HG03135 (cell line): ENCODE measurements at regions not wholly inside any gene's neighbourhood (a gene's known extent, or its start where the extent isn't known, plus 50 kb on each side); places are given as distances from the start of the nearest gene placed in this dataset.

ENCODE experiments used
- ATAC-seq: cut with Tn5 transposase; IDR thresholded peaks from one replicate; pipeline ENCODE4 v1.9.1; 2021; ENCODE audit warnings: mild to moderate bottlenecking, moderate library complexity; ENCODE audit not compliant: unreplicated experiment

- no peak for ATAC-seq
Observed at GRCh38 chr5:40416098-40416497, 263.6 kb upstream of the PTGER4 start.

GRCh38 chr5:40414922-40415321 is 264.8 kb upstream of the PTGER4 start:
- ATAC-seq = no peak

GRCh38 chr5:40413743-40414142 is 266.0 kb upstream of the PTGER4 start:
- no peak for ATAC-seq

- ATAC-seq = no peak
Observed at GRCh38 chr5:40412771-40413170, 266.9 kb upstream of the PTGER4 start.

- no peak for ATAC-seq
Observed at GRCh38 chr5:40410964-40411635, 268.6 kb upstream of the PTGER4 start.

- ATAC-seq = no peak
Observed at GRCh38 chr5:40410231-40410861, 269.4 kb upstream of the PTGER4 start.

- ATAC-seq = no peak
Observed at GRCh38 chr5:40409601-40410000, 270.1 kb upstream of the PTGER4 start.

GRCh38 chr5:40406741-40407211 is 272.9 kb upstream of the PTGER4 start:
- peak; percentile 49 for ATAC-seq

- peak; percentile 3 for ATAC-seq
Observed at GRCh38 chr5:40405996-40406740, 273.5 kb upstream of the PTGER4 start.

- ATAC-seq = no peak
Observed at GRCh38 chr5:40405230-40405629, 274.5 kb upstream of the PTGER4 start.

GRCh38 chr5:40404613-40405012 is 275.1 kb upstream of the PTGER4 start:
- peak; percentile 70 for ATAC-seq

- no peak for ATAC-seq
Observed at GRCh38 chr5:40402007-40402364, 277.7 kb upstream of the PTGER4 start.

- no peak for ATAC-seq
Observed at GRCh38 chr5:40401284-40402006, 278.3 kb upstream of the PTGER4 start.

- ATAC-seq = no peak
Observed at GRCh38 chr5:40400245-40400644, 279.5 kb upstream of the PTGER4 start.

- ATAC-seq = no peak
Observed at GRCh38 chr5:40399349-40399748, 280.4 kb upstream of the PTGER4 start.

GRCh38 chr5:40397976-40398375 is 281.7 kb upstream of the PTGER4 start:
- ATAC-seq = no peak

- no peak for ATAC-seq
Observed at GRCh38 chr5:40397091-40397490, 282.6 kb upstream of the PTGER4 start.

GRCh38 chr5:40396317-40396716 is 283.4 kb upstream of the PTGER4 start:
- no peak for ATAC-seq

- no peak for ATAC-seq
Observed at GRCh38 chr5:40395251-40395650, 284.5 kb upstream of the PTGER4 start.

GRCh38 chr5:40394698-40395097 is 285.0 kb upstream of the PTGER4 start:
- ATAC-seq = no peak

GRCh38 chr5:40391642-40392041 is 288.1 kb upstream of the PTGER4 start:
- ATAC-seq = no peak
